ENCODE measurements at regions not wholly inside any gene's neighbourhood (a gene's known extent, or its start where the extent isn't known, plus 50 kb on each side); places are given as distances from the start of the nearest gene placed in this dataset.
"Not testable (repeated sequence)": the region's sequence is repeated elsewhere in the genome, so short reads cannot be mapped to it uniquely, and the experiment has no call there.

GRCh38 chr7:119032136-119032535, 807.6 kb downstream of the ANKRD7 start:
- H3F3A ChIP-seq (replicated peaks; ENCODE audit: low read depth); ATAC-seq; H3K9me3 Mint-ChIP-seq; H3K27me3 ChIP-seq (ENCODE audit: insufficient read depth); H3K36me3 ChIP-seq (ENCODE audit: insufficient read depth); H3K27ac ChIP-seq (ENCODE audit: low read depth); H3K4me2 ChIP-seq; H3K4me3 Mint-ChIP-seq; H3K36me3 Mint-ChIP-seq (ENCODE audit: low read depth); H3K27ac Mint-ChIP-seq; H3K9me2 ChIP-seq (ENCODE audit: insufficient read depth); H3K4me1 Mint-ChIP-seq; H3K4me1 ChIP-seq (ENCODE audit: insufficient read depth); H3K4me3 ChIP-seq; DNase-seq (ENCODE audit: low spot score); H3K27me3 Mint-ChIP-seq (ENCODE audit: insufficient read depth, low read depth, poor library complexity); H2AFZ ChIP-seq; H4K20me1 ChIP-seq (replicated peaks; ENCODE audit: insufficient read depth); H3K79me2 ChIP-seq (replicated peaks; ENCODE audit: insufficient read depth): not testable (repeated sequence)

- Histone ChIP-seq H3K4me2 (no peak overlapping the region), H3K79me2 (replicated peaks; ENCODE audit: insufficient read depth) (no peaks in the 10 kb centered on the region), H3K9me2 (ENCODE audit: insufficient read depth) (no peaks in the 10 kb centered on the region), H3K4me3 (no peak overlapping the region), H3K36me3 (ENCODE audit: insufficient read depth) (no peaks in the 10 kb centered on the region), H3K27me3 (ENCODE audit: insufficient read depth) (no peaks in the 10 kb centered on the region), H4K20me1 (replicated peaks; ENCODE audit: insufficient read depth) (no peaks in the 10 kb centered on the region), H3F3A (replicated peaks; ENCODE audit: low read depth) (no peaks in the 10 kb centered on the region), H2AFZ (no peak overlapping the region), H3K27ac (ENCODE audit: low read depth) (no peak overlapping the region), H3K4me1 (ENCODE audit: insufficient read depth) (no peaks in the 10 kb centered on the region)
- DNase-seq (ENCODE audit: low spot score) (no peak), ATAC-seq (no peak)
- Mint-ChIP-seq H3K36me3 (ENCODE audit: low read depth) (no peaks in the 10 kb centered on the region), H3K4me1 (no peaks in the 10 kb centered on the region; the same call in 2 of the 3 replicates), H3K9me3 (peaks cover 9% of the 10 kb centered on the region; the same call in 1 of the 3 replicates), H3K4me3 (no peak overlapping the region), H3K27ac (no peak overlapping the region), H3K27me3 (ENCODE audit: insufficient read depth, low read depth, poor library complexity) (no peaks in the 10 kb centered on the region)
- TF ChIP-seq CTCF (conservative IDR thresholded peaks at IDR 0.05; ENCODE audit: low read depth in 2 of 2) (no peak), ZNF462 (CRISPR knock-in tag; IDR thresholded peaks at IDR 0.05) (no peak), JUNB (IDR thresholded peaks at IDR 0.05; ENCODE audit: unreplicated experiment) (no peak), ETS1 (IDR thresholded peaks at IDR 0.05) (no peak), STAT1 (IDR thresholded peaks at IDR 0.05; ENCODE audit: unreplicated experiment) (no peak), POLR2AphosphoS5 (IDR thresholded peaks at IDR 0.05; ENCODE audit: low read depth) (no peak), NANOG (IDR thresholded peaks at IDR 0.05; ENCODE audit: borderline replicate concordance) (no peak), EZH2phosphoT487 (IDR thresholded peaks at IDR 0.05; ENCODE audit: unreplicated experiment) (no peak), ZNF114 (CRISPR knock-in tag; IDR thresholded peaks at IDR 0.05) (no peak), EZH2 (IDR thresholded peaks at IDR 0.05; ENCODE audit: low read depth, unreplicated experiment) (no peak), REST (IDR thresholded peaks at IDR 0.05; ENCODE audit: unreplicated experiment) (no peak)
Observed at GRCh38 chr7:119033641-119034040, 809.1 kb downstream of the ANKRD7 start.

Measured in GM23338 (cell line).